ENCODE measurements at regions not wholly inside any gene's neighbourhood (a gene's known extent, or its start where the extent isn't known, plus 50 kb on each side); places are given as distances from the start of the nearest gene placed in this dataset.

- TF ChIP-seq CHD7 (IDR thresholded peaks at IDR 0.05; ENCODE audit: insufficient replicate concordance, low read length), result no peak
These were observed 54.7 kb upstream of the TRPM1 start (continued) for GRCh38 chr15:31156226-31156625.
